CD4-positive, alpha-beta T cell (primary cell): ENCODE measurements at regions not wholly inside any gene's neighbourhood (a gene's known extent, or its start where the extent isn't known, plus 50 kb on each side); places are given as distances from the start of the nearest gene placed in this dataset.

Source experiments
- ATAC-seq: fragments of 200-7000 bp; cut with Tn5 transposase; one replicate; pipeline ENCODE4 v1.10.0; 2022; ENCODE audit warnings: mild to moderate bottlenecking; ENCODE audit not compliant: poor library complexity
- CTCF ChIA-PET: fragments of 350-600 bp; sonication (Branson Sonifier 250); formaldehyde crosslinking; loops from one replicate; lab custom pipeline; 2021; ENCODE audit warnings: antibody characterized with exemption, inconsistent platforms; lab: Charles Lee
- POLR2A ChIA-PET: fragments of 350-600 bp; sonication (Branson Sonifier 250); formaldehyde crosslinking; loops from one replicate; lab custom pipeline; 2021; ENCODE audit warnings: antibody characterized with exemption, inconsistent platforms; lab: Charles Lee
- DNase-seq, 14 experiments: peaks; one replicate each; pipeline ENCODE4 v3.0.0-alpha.2; 2013 to 2020; ENCODE audit warnings: mixed read lengths in 2 of 14
- H3K27ac ChIP-seq, 2 donors: one replicate each; pipeline versions ENCODE4 v1.5.1 to v1.7.0; 2013; ENCODE audit warnings: low read length in 2 of 2, low read depth in 1 of 2, mild to moderate bottlenecking in 1 of 2
- H3K27me3 ChIP-seq, 2 experiments: 1 replicate in 1 of 2; 2 replicates in 1 of 2; pipeline versions ENCODE4 v1.6.1 to v1.7.0; 2013; ENCODE audit warnings: low read length in 2 of 2, control low read depth in 1 of 2, mild to moderate bottlenecking in 1 of 2, moderate library complexity in 1 of 2; ENCODE audit not compliant: insufficient read depth in 2 of 2, control insufficient read depth in 1 of 2
- H3K36me3 ChIP-seq: one replicate; pipeline ENCODE4 v1.6.1; 2013; ENCODE audit warnings: low read length, control low read depth; ENCODE audit not compliant: insufficient read depth
- H3K4me1 ChIP-seq: one replicate; pipeline ENCODE4 v1.6.1; 2013; ENCODE audit warnings: low read length, control low read depth; ENCODE audit not compliant: insufficient read depth
- H3K4me3 ChIP-seq: one replicate; pipeline ENCODE4 v1.5.1; 2013; ENCODE audit warnings: mild to moderate bottlenecking, low read length, moderate library complexity
- H3K9me3 ChIP-seq, 2 experiments: 1 replicate in 1 of 2; 2 replicates in 1 of 2; pipeline versions ENCODE4 v1.6.1 to v1.7.0; 2013; ENCODE audit warnings: low read length in 2 of 2, mild to moderate bottlenecking in 2 of 2, control low read depth in 1 of 2, moderate library complexity in 1 of 2; ENCODE audit not compliant: control insufficient read depth in 1 of 2, insufficient read depth in 1 of 2
- H3K27ac Mint-ChIP-seq: one replicate; pipeline ENCODE4 v1.8.0; 2020; ENCODE audit warnings: mixed read lengths
- H3K27me3 Mint-ChIP-seq: one replicate; pipeline ENCODE4 v1.8.0; 2021; ENCODE audit warnings: mixed read lengths
- H3K36me3 Mint-ChIP-seq: one replicate; pipeline ENCODE4 v1.8.0; 2021; ENCODE audit warnings: low read depth, mixed read lengths
- H3K4me1 Mint-ChIP-seq: one replicate; pipeline ENCODE4 v1.8.0; 2021; ENCODE audit warnings: low read depth, mixed read lengths
- H3K4me3 Mint-ChIP-seq: one replicate; pipeline ENCODE4 v1.8.0; 2020; ENCODE audit warnings: mild to moderate bottlenecking, mixed read lengths
- H3K9me3 Mint-ChIP-seq: one replicate; pipeline ENCODE4 v1.8.0; 2020; ENCODE audit warnings: mixed read lengths
- CTCF ChIP-seq: fragments of 200-600 bp; IDR thresholded peaks from one replicate; pipeline ENCODE4 v1.8.0; 2022; ENCODE audit warnings: antibody characterized with exemption, mild to moderate bottlenecking
- intact Hi-C, 2 experiments: fragments of 100-400 bp; cut with DNase I in 1 of 2; cut with micrococcal nuclease in 1 of 2; formaldehyde crosslinking; loops; one replicate each; pipeline versions ENCODE4 v1.15.1 to v1.9.0; 2023 to 2025; cut with DNase I, micrococcal nuclease

- Histone ChIP-seq H3K4me1 (no peaks in the 10 kb centered on the region), H3K9me3 (peaks cover 13% of the 10 kb centered on the region in 2 experiments), H3K27me3 (no peaks in the 10 kb centered on the region), H3K27ac (no peak overlapping the region), H3K4me3 (no peak overlapping the region), H3K36me3 (no peaks in the 10 kb centered on the region)
- intact Hi-C loops: no loop called here
- DNase-seq: peak in 1 of 14 experiments; percentile 4
- Mint-ChIP-seq H3K9me3 (peaks cover 3% of the 10 kb centered on the region), H3K27me3 (no peaks in the 10 kb centered on the region), H3K36me3 (no peaks in the 10 kb centered on the region), H3K4me1 (no peaks in the 10 kb centered on the region), H3K4me3 (no peak overlapping the region), H3K27ac (no peak overlapping the region)
- no peak for ATAC-seq
- ChIA-PET POLR2A (no interaction called here), CTCF (no interaction called here)
- TF ChIP-seq CTCF: no peak
These were observed 75.3 kb upstream of the COL5A1 start for GRCh38 chr9:134566196-134566847.

- no peaks in the 10 kb centered on the region for H3K27me3 Mint-ChIP-seq
- ATAC-seq (no peak), DNase-seq (no peak)
- H3K4me1 ChIP-seq: no peaks in the 10 kb centered on the region
- H3K36me3 ChIP-seq: no peaks in the 10 kb centered on the region
- H3K4me3 ChIP-seq: no peak overlapping the region
- CTCF ChIA-PET: no interaction called here
- no peak overlapping the region for H3K27ac ChIP-seq
- no peaks in the 10 kb centered on the region for H3K27me3 ChIP-seq
- TF ChIP-seq CTCF: no peak
- peaks cover 13 to 17% of the 10 kb centered on the region in 2 experiments for H3K9me3 ChIP-seq
- no peak overlapping the region for H3K27ac Mint-ChIP-seq
- intact Hi-C loops: no loop called here
- POLR2A ChIA-PET: no interaction called here
- H3K9me3 Mint-ChIP-seq: peaks cover 3% of the 10 kb centered on the region
- H3K4me1 Mint-ChIP-seq: no peaks in the 10 kb centered on the region
- no peak overlapping the region for H3K4me3 Mint-ChIP-seq
- H3K36me3 Mint-ChIP-seq: no peaks in the 10 kb centered on the region
These were observed 74.7 kb upstream of the COL5A1 start for GRCh38 chr9:134566936-134567335.

- Mint-ChIP-seq H3K9me3 (peaks cover 3% of the 10 kb centered on the region), H3K4me1 (no peaks in the 10 kb centered on the region), H3K27me3 (no peaks in the 10 kb centered on the region), H3K4me3 (no peak overlapping the region), H3K27ac (no peak overlapping the region), H3K36me3 (no peaks in the 10 kb centered on the region)
- no peaks in the 10 kb centered on the region for H3K4me1 ChIP-seq
- peaks cover 13 to 25% of the 10 kb centered on the region in 2 experiments for H3K9me3 ChIP-seq
- H3K27ac ChIP-seq: no peak overlapping the region
- no peaks in the 10 kb centered on the region for H3K36me3 ChIP-seq
- CTCF ChIA-PET: no interaction called here
- no peak for TF ChIP-seq CTCF
- no peak overlapping the region for H3K4me3 ChIP-seq
- DNase-seq (peak in 1 of 14 experiments; percentile 8), ATAC-seq (no peak)
- intact Hi-C loops: no loop called here
- H3K27me3 ChIP-seq: no peaks in the 10 kb centered on the region
- POLR2A ChIA-PET: no interaction called here
These were observed 73.5 kb upstream of the COL5A1 start for GRCh38 chr9:134568116-134568515.
